ENCODE measurements at regions not wholly inside any gene's neighbourhood (a gene's known extent, or its start where the extent isn't known, plus 50 kb on each side); places are given as distances from the start of the nearest gene placed in this dataset.
"Not testable (repeated sequence)": the region's sequence is repeated elsewhere in the genome, so short reads cannot be mapped to it uniquely, and the experiment has no call there.

DNA sequence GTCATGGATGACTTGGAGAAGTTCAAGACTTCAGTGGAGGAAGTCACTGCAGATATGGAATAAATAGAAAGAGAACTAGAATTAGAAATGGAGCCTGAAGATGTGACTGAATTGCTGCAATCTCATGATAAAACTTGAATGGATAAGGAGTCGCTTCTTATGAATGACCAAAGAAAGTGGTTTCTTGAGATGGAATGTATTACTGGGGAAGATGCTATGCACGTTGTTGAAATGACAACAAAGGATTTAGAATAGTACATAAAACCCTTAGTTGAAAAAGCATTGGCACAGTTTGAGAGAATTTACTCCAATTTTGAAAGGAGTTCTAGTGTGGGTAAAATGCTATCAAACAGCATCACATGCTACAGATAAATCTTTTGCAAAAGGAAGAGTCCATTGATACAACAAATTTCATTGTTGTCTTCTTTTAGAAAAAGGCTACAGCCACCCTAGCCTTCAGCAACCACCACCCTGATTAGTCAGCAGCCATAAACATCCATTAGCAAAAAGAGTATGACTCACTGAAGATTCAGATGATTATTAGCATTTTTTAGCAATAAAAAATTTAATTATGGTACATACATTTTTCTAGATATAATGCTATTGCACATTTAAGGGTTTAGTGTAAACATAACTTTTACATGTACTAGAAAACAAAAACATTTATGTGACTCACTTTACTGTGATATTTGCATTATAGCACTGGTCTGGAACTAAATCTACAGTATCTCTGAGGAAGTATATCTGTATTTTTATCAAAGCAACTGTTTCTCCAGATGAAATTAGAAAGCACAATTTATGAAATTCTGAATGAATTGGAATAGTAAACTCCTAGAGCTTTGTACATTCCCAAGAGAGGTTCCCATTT, 110.5 kb upstream of the TACR1 start:
- peak in 1 of 2 experiments; percentile 55 for DNase-seq (ENCODE audit: low read depth in 1 of 2, low spot score in 2 of 2)
- no peak overlapping the region for H3K4me3 ChIP-seq
- H3K27ac ChIP-seq, result 0 out of 2 replicates have a peak overlapping the region, but pooled peaks have one; percentile 26
- H3K4me1 ChIP-seq (replicated peaks), result peaks cover 25% of the 10 kb centered on the region
- H3K27me3 ChIP-seq (replicated peaks), result no peaks in the 10 kb centered on the region
- no peaks in the 10 kb centered on the region for H3K9me3 ChIP-seq (replicated peaks)
- no peaks in the 10 kb centered on the region for H3K36me3 ChIP-seq

DNA sequence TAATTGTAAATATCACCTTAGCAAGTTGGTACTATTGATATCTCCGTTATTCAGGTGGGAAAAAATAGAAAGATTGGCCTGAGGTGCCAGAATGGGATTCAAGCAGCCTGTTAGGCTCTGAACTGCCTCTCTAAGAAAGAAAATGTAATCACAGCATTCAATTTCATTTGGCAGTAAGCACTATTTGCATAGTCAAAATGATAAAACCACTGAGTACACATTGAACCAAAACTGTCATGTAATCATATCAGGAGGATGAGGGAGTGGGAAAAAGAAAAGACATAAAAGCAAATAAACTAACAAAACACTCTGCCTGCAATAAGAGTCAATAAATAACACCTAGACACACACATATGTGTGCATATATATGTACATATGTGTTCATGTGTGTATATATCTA, 103.9 kb upstream of the TACR1 start:
- no peaks in the 10 kb centered on the region for H3K9me3 ChIP-seq (replicated peaks)
- H3K4me1 ChIP-seq (replicated peaks), result no peaks in the 10 kb centered on the region
- DNase-seq (ENCODE audit: low read depth in 1 of 2, low spot score in 2 of 2), result no peak
- no peak overlapping the region for H3K27ac ChIP-seq
- no peak overlapping the region for H3K4me3 ChIP-seq
- no peaks in the 10 kb centered on the region for H3K36me3 ChIP-seq
- no peaks in the 10 kb centered on the region for H3K27me3 ChIP-seq (replicated peaks)

- Histone ChIP-seq H3K27ac (no peak overlapping the region), H3K4me3 (no peak overlapping the region), H3K27me3 (replicated peaks) (no peaks in the 10 kb centered on the region), H3K36me3 (no peaks in the 10 kb centered on the region), H3K9me3 (replicated peaks) (no peaks in the 10 kb centered on the region), H3K4me1 (replicated peaks) (peaks cover 16% of the 10 kb centered on the region)
- no peak for DNase-seq (ENCODE audit: low read depth in 1 of 2, low spot score in 2 of 2)
Measured at GRCh38 chr2:75294362-75294761, 95.0 kb upstream of the TACR1 start.

DNA sequence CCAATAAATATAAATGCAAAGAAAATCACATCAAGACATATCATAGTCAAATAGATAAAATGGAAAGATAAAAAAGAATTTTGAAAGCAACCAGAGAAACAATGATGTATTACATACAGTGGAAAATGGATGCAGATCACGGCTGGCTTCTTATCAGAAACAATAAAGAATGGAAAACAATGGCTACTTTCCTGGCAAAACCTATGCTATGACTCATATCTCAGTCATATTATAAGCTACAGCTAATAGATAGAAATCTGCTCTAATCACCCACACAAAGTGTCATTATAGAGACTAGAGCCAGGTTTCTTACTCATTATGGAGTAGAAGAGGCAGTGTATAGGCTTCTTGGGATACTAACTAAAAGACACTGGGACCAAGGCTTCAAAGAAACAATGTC, 93.5 kb upstream of the TACR1 start:
- DNase-seq (ENCODE audit: low read depth in 1 of 2, low spot score in 2 of 2), result peak in 1 of 2 experiments; percentile 16
- no peak overlapping the region for H3K4me3 ChIP-seq
- H3K9me3 ChIP-seq (replicated peaks), result no peaks in the 10 kb centered on the region
- H3K27me3 ChIP-seq (replicated peaks), result no peaks in the 10 kb centered on the region
- no peaks in the 10 kb centered on the region for H3K36me3 ChIP-seq
- H3K4me1 ChIP-seq (replicated peaks), result peaks cover 16% of the 10 kb centered on the region
- no peak overlapping the region for H3K27ac ChIP-seq

- peak in 1 of 2 experiments; percentile 26 for DNase-seq (ENCODE audit: low read depth in 1 of 2, low spot score in 2 of 2)
- Histone ChIP-seq H3K9me3 (replicated peaks) (no peaks in the 10 kb centered on the region), H3K27ac (no peak overlapping the region), H3K27me3 (replicated peaks) (no peaks in the 10 kb centered on the region), H3K36me3 (no peaks in the 10 kb centered on the region), H3K4me3 (no peak overlapping the region), H3K4me1 (replicated peaks) (peaks cover 16% of the 10 kb centered on the region)
Measured at GRCh38 chr2:75290600-75291150, 91.4 kb upstream of the TACR1 start.

DNA sequence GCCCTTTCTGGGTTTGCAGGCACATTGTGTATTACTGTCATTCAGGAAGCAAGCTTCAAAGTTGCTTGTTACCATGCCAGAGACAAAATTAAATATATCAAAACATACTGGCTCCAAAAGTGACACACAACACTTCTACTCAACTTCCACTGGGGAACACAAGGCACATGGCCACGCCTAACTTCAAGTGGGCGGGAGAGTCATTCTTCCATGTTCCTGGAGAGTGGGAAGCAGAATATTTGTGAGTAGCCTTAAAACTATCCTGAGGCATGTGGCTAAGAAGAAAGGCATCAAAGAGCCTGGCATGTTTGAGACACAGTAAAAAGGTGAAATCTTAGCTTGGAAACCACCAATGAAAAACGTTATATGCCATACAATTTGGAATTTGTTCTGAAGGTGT, 90.5 kb upstream of the TACR1 start:
- Histone ChIP-seq H3K4me3 (no peak overlapping the region), H3K27me3 (replicated peaks) (no peaks in the 10 kb centered on the region), H3K36me3 (no peaks in the 10 kb centered on the region), H3K9me3 (replicated peaks) (no peaks in the 10 kb centered on the region), H3K4me1 (replicated peaks) (peaks cover 16% of the 10 kb centered on the region), H3K27ac (no peak overlapping the region)
- DNase-seq (ENCODE audit: low read depth in 1 of 2, low spot score in 2 of 2), result no peak

DNA sequence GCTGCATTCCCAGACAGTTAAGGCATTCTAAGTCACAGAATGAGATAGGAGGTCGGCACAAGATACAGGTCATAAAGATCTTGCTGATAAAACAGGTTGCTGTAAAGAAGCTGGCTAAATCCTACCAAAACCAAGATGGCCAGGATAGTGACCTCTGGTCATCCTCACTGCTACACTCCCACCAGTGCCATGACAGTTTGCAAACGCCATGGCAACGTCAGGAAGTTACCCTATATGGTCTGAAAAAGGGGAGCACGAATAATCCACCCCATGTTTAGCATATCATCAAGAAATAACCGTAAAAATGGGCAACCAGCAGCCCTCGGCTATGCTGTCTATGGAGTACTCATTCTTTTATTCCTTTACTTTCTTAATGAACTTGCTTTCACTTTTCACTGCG, 89.9 kb upstream of the TACR1 start:
- H3K4me1 ChIP-seq (replicated peaks), result peaks cover 16% of the 10 kb centered on the region
- not testable (repeated sequence) for H3K27me3 ChIP-seq (replicated peaks); H3K36me3 ChIP-seq; H3K4me3 ChIP-seq; H3K27ac ChIP-seq; DNase-seq (ENCODE audit: low read depth in 1 of 2, low spot score in 2 of 2); H3K9me3 ChIP-seq (replicated peaks)

GRCh38 chr2:75288760-75289159, 89.4 kb upstream of the TACR1 start:
- no peak overlapping the region for H3K27ac ChIP-seq

GRCh38 chr2:75287624-75288316, 88.5 kb upstream of the TACR1 start:
- DNase-seq (ENCODE audit: low read depth in 1 of 2, low spot score in 2 of 2), result no peak
- Histone ChIP-seq H3K9me3 (replicated peaks) (no peaks in the 10 kb centered on the region), H3K4me3 (no peak overlapping the region), H3K4me1 (replicated peaks) (peaks cover 11% of the 10 kb centered on the region), H3K27ac (no peak overlapping the region), H3K27me3 (replicated peaks) (no peaks in the 10 kb centered on the region), H3K36me3 (no peaks in the 10 kb centered on the region)

More at GRCh38 chr2:75288760-75289159, 89.4 kb upstream of the TACR1 start:
- no peaks in the 10 kb centered on the region for H3K9me3 ChIP-seq (replicated peaks)
- no peaks in the 10 kb centered on the region for H3K36me3 ChIP-seq
- peaks cover 16% of the 10 kb centered on the region for H3K4me1 ChIP-seq (replicated peaks)
- H3K27me3 ChIP-seq (replicated peaks), result no peaks in the 10 kb centered on the region
- no peak for DNase-seq (ENCODE audit: low read depth in 1 of 2, low spot score in 2 of 2)
- no peak overlapping the region for H3K4me3 ChIP-seq

DNA sequence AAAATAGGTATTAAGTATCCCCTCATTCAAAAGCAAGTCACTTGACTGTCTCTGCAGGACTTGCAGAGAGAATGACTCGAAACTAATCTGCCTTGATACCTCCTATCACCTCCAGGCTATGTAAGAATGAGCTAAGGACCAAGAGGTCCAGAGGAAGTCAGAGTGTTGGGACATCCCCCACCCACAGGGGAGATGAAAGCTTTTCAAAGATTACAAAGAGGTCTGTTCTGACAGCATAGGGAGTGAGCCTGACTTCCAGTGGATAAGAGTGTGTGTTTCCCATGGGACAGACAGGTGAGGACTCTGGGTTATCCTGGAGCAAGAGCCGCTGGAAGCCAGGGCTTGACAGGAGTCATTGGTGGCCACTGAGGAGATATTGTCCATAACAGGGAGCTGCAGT, 85.0 kb upstream of the TACR1 start:
- Histone ChIP-seq H3K4me3 (no peak overlapping the region), H3K9me3 (replicated peaks) (no peaks in the 10 kb centered on the region), H3K27me3 (replicated peaks) (no peaks in the 10 kb centered on the region), H3K36me3 (peaks cover under 1% of the 10 kb centered on the region; the same call in 1 of the 2 replicates), H3K27ac (no peak overlapping the region), H3K4me1 (replicated peaks) (no peaks in the 10 kb centered on the region)
- no peak for DNase-seq (ENCODE audit: low read depth in 1 of 2, low spot score in 2 of 2)

- H3K27me3 ChIP-seq (replicated peaks), result no peaks in the 10 kb centered on the region
- H3K36me3 ChIP-seq, result peaks cover 12% of the 10 kb centered on the region
- no peak for DNase-seq (ENCODE audit: low read depth in 1 of 2, low spot score in 2 of 2)
- no peak overlapping the region for H3K4me3 ChIP-seq
- peaks cover 26% of the 10 kb centered on the region for H3K4me1 ChIP-seq (replicated peaks)
- no peak overlapping the region for H3K27ac ChIP-seq
- H3K9me3 ChIP-seq (replicated peaks), result no peaks in the 10 kb centered on the region
Measured at GRCh38 chr2:75278821-75279379, 79.6 kb upstream of the TACR1 start.

DNA sequence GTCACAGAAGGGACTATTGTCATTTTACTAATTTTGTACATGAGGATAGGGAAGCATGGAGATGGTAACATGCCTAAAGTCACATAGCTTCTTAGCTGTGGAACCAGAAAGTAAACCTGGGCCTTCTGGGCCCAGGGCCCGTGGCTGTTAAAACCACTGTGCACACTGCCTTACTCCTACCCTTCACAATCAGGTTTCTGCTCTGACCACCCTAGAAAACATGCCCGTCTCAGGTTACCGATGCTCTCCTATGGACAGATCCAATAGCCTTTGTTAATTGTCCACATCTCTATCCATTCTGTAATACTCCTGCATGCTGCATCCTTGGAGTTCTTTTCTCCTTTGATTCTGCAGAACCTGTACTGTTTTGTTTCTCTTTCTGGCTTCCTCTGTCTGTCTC, 79.0 kb upstream of the TACR1 start:
- H3K4me3 ChIP-seq, result no peak overlapping the region
- peaks cover 26% of the 10 kb centered on the region for H3K4me1 ChIP-seq (replicated peaks)
- no peaks in the 10 kb centered on the region for H3K9me3 ChIP-seq (replicated peaks)
- H3K27me3 ChIP-seq (replicated peaks), result no peaks in the 10 kb centered on the region
- peak overlapping the region; percentile 59; the same call in 1 of the 2 replicates for H3K27ac ChIP-seq
- H3K36me3 ChIP-seq, result peaks cover 12% of the 10 kb centered on the region
- no peak for DNase-seq (ENCODE audit: low read depth in 1 of 2, low spot score in 2 of 2)

DNA sequence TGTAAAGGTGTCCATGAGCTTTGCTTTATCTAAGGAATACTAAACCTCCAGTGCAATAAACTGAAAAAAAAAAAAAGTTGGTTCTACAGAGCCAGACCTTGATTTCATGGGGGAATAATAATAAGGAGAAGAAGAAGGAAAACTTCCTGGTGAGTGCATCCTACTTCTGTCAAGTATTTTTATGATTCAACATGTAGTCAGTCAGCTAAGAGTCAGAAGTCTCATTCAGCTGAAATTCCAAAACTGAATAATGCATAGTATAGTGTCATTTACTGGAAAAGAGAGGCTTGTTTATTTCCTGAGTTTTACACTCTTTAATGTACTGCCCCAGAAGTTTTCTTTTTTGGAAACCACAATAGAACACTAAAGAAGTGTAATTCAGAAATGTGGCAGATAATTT, 77.8 kb upstream of the TACR1 start:
- Histone ChIP-seq H3K4me3 (no peak overlapping the region), H3K27ac (peak overlapping the region; percentile 59), H3K4me1 (replicated peaks) (peaks cover 26% of the 10 kb centered on the region), H3K9me3 (replicated peaks) (no peaks in the 10 kb centered on the region), H3K36me3 (peaks cover 12% of the 10 kb centered on the region), H3K27me3 (replicated peaks) (no peaks in the 10 kb centered on the region)
- peak in 1 of 2 experiments; percentile 65 for DNase-seq (ENCODE audit: low read depth in 1 of 2, low spot score in 2 of 2)

Data from SJSA1 (cell line).